ENCODE measurements at regions not wholly inside any gene's neighbourhood (a gene's known extent, or its start where the extent isn't known, plus 50 kb on each side); places are given as distances from the start of the nearest gene placed in this dataset.

DNA sequence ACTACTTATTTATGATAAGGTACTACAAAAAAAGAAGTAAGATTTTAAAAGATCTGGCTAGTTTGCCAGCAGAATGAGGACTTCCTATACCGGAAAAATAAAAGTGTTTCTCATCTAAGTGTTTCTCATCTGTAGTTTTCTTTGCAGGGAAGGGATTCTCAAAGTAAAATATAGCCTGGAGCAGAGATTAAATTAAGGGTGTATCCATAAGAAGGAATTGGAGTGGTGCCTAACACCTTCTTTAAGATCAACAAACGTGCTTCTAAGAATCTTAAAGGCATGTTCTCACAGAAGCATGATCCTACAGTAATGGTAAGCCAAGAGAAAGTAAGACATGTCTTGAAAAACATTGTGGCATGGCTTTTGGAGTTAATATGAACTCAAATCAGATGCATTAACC is 528.2 kb downstream of the GBA3 start:
- H3K4me1 Mint-ChIP-seq (ENCODE audit: low read depth, unreplicated experiment) = no peaks in the 10 kb centered on the region

DNA sequence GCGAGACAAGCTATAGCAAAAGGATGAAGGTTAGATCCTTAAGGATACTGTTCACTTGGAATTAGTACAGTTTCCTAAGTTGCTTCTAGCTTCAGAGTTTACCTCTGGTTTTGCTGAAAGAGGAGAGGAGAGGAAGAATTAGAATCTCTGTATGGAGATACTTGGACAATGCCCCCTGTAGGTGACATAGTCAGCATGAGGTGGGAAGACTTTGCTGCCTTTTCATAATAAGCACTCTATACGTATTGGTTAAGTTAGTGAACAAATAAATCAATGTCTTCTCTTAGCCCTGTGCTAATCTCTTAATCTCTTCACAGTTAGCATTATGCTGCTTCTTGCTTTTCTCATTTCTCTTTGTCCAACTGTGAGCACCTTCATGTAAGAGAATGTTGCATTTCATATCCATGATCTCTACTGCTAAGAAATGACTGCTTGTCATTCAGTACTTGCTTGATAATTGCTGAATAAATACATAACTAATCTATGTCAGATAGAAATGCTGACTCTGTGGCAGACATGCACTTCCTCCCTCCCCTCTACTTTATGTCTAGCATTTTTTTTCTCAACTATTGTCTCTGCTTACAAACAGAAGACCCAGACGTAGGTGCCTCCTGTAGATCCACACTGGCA is 527.2 kb downstream of the GBA3 start:
- no peaks in the 10 kb centered on the region for H3K27me3 Mint-ChIP-seq (ENCODE audit: unreplicated experiment)
- H3K27ac Mint-ChIP-seq (ENCODE audit: unreplicated experiment) = no peak overlapping the region
- H3K36me3 Mint-ChIP-seq (ENCODE audit: unreplicated experiment) = no peaks in the 10 kb centered on the region
- no peak overlapping the region for H3K4me3 Mint-ChIP-seq (ENCODE audit: unreplicated experiment)
- no peak for DNase-seq
- TF ChIP-seq CTCF (IDR thresholded peaks at IDR 0.05; ENCODE audit: partially characterized antibody, unreplicated experiment) = no peak
- H3K9me3 Mint-ChIP-seq (ENCODE audit: unreplicated experiment) = no peaks in the 10 kb centered on the region
- H3K4me1 Mint-ChIP-seq (ENCODE audit: low read depth, unreplicated experiment) = no peaks in the 10 kb centered on the region

More for the DNA sequence above, 528.2 kb downstream of the GBA3 start:
- Mint-ChIP-seq H3K9me3 (ENCODE audit: unreplicated experiment) (no peaks in the 10 kb centered on the region), H3K36me3 (ENCODE audit: unreplicated experiment) (no peaks in the 10 kb centered on the region), H3K27me3 (ENCODE audit: unreplicated experiment) (no peaks in the 10 kb centered on the region), H3K4me3 (ENCODE audit: unreplicated experiment) (no peak overlapping the region), H3K27ac (ENCODE audit: unreplicated experiment) (no peak overlapping the region)
- no peak for DNase-seq
- no peak for TF ChIP-seq CTCF (IDR thresholded peaks at IDR 0.05; ENCODE audit: partially characterized antibody, unreplicated experiment)

- DNase-seq = no peak
- Mint-ChIP-seq H3K36me3 (ENCODE audit: unreplicated experiment) (no peaks in the 10 kb centered on the region), H3K9me3 (ENCODE audit: unreplicated experiment) (no peaks in the 10 kb centered on the region), H3K4me1 (ENCODE audit: low read depth, unreplicated experiment) (no peaks in the 10 kb centered on the region), H3K4me3 (ENCODE audit: unreplicated experiment) (no peak overlapping the region), H3K27ac (ENCODE audit: unreplicated experiment) (no peak overlapping the region), H3K27me3 (ENCODE audit: unreplicated experiment) (no peaks in the 10 kb centered on the region)
- no peak for TF ChIP-seq CTCF (IDR thresholded peaks at IDR 0.05; ENCODE audit: partially characterized antibody, unreplicated experiment)
Observed at GRCh38 chr4:23213198-23213597, 520.5 kb downstream of the GBA3 start.

GRCh38 chr4:23212558-23212957 is 519.8 kb downstream of the GBA3 start:
- H3K27me3 Mint-ChIP-seq (ENCODE audit: unreplicated experiment) = no peaks in the 10 kb centered on the region
- H3K4me3 Mint-ChIP-seq (ENCODE audit: unreplicated experiment) = no peak overlapping the region

More at GRCh38 chr4:23212558-23212957, 519.8 kb downstream of the GBA3 start:
- TF ChIP-seq CTCF (IDR thresholded peaks at IDR 0.05; ENCODE audit: partially characterized antibody, unreplicated experiment) = no peak
- Mint-ChIP-seq H3K4me1 (ENCODE audit: low read depth, unreplicated experiment) (no peaks in the 10 kb centered on the region), H3K27ac (ENCODE audit: unreplicated experiment) (no peak overlapping the region), H3K9me3 (ENCODE audit: unreplicated experiment) (no peaks in the 10 kb centered on the region), H3K36me3 (ENCODE audit: unreplicated experiment) (no peaks in the 10 kb centered on the region)
- DNase-seq = no peak
